PFSK-1 (cell line): ENCODE measurements at regions not wholly inside any gene's neighbourhood (a gene's known extent, or its start where the extent isn't known, plus 50 kb on each side); places are given as distances from the start of the nearest gene placed in this dataset.

Source experiments
- FOXP2 ChIP-seq: optimal IDR thresholded peaks from 2 replicates; pipeline ENCODE3; 2011; ENCODE audit warnings: borderline replicate concordance, control low read depth, inconsistent platforms; ENCODE audit not compliant: insufficient read depth; ENCODE audit errors: extremely low read length, extremely low read depth
- POLR2AphosphoS5 ChIP-seq: IDR thresholded peaks from 2 replicates; pipeline ENCODE4 v1.6.1; 2012; ENCODE audit warnings: low read depth, mild to moderate bottlenecking, control low read depth, low read length, moderate library complexity
- REST ChIP-seq, 2 experiments: IDR thresholded peaks; 2 replicates each; pipeline versions ENCODE4 v1.6.1 to v1.8.0; 2011 to 2012; ENCODE audit warnings: low read depth in 2 of 2, low read length in 2 of 2, control low read depth in 1 of 2, inconsistent platforms in 1 of 2, mild to moderate bottlenecking in 1 of 2, moderate library complexity in 1 of 2; ENCODE audit not compliant: insufficient read depth in 1 of 2
- SIN3A ChIP-seq: IDR thresholded peaks from 2 replicates; pipeline ENCODE4 v1.6.1; 2012; ENCODE audit warnings: mild to moderate bottlenecking, low read length, moderate library complexity, borderline replicate concordance; ENCODE audit not compliant: insufficient read depth
- TAF1 ChIP-seq: IDR thresholded peaks from 2 replicates; pipeline ENCODE4 v1.6.1; 2012; ENCODE audit warnings: low read length, control low read depth, borderline replicate concordance; ENCODE audit not compliant: insufficient read depth

DNA sequence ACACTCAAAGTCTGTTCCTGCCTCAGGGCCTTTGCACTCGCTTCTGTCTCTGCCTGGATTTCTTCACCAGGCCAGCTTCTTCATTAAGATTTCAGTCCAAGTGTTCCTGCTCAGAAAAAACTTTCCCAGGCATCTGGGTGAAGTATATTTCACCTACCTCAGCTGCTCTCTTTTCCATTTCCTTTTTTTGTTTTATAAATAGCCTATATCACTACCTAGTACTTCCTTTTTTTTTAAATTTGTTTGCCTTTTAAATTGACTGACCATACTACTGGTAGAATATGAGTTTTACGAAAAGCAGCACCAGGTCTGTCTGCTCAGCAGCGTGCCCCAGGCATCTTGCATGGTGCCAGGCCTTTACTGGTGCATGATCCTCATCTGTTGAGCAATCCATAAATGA is 1064.4 kb downstream of the UQCRFS1 start:
- TF ChIP-seq SIN3A (no peak), REST (IDR thresholded peaks at IDR 0.05; ENCODE audit: insufficient read depth in 1 of 2, low read depth in 2 of 2, low read length in 2 of 2) (no peak), POLR2AphosphoS5 (no peak), TAF1 (no peak), FOXP2 (no peak)
